Left lobe of liver (tissue), 2 donors: ENCODE measurements at regions not wholly inside any gene's neighbourhood (a gene's known extent, or its start where the extent isn't known, plus 50 kb on each side); places are given as distances from the start of the nearest gene placed in this dataset.
A peak's percentile ranks its signal among the peaks of the same experiment; 100 is the strongest.
"Not testable (repeated sequence)": the region's sequence is repeated elsewhere in the genome, so short reads cannot be mapped to it uniquely, and the experiment has no call there.

Source experiments
- ATAC-seq: fragments of 200-7000 bp; cut with Tn5 transposase; one replicate; pipeline ENCODE4 v1.9.1; 2020; ENCODE audit warnings: mild to moderate bottlenecking, moderate library complexity
- DNase-seq: peaks from one replicate; pipeline ENCODE4 v3.0.0-alpha.2; 2020; ENCODE audit warnings: low spot score
- donor health status: DM: no; HTN: no; CAD: no; lungs with moderate emphysema.
- donor health status: DM: no; HTN: yes; CAD: no.

DNA sequence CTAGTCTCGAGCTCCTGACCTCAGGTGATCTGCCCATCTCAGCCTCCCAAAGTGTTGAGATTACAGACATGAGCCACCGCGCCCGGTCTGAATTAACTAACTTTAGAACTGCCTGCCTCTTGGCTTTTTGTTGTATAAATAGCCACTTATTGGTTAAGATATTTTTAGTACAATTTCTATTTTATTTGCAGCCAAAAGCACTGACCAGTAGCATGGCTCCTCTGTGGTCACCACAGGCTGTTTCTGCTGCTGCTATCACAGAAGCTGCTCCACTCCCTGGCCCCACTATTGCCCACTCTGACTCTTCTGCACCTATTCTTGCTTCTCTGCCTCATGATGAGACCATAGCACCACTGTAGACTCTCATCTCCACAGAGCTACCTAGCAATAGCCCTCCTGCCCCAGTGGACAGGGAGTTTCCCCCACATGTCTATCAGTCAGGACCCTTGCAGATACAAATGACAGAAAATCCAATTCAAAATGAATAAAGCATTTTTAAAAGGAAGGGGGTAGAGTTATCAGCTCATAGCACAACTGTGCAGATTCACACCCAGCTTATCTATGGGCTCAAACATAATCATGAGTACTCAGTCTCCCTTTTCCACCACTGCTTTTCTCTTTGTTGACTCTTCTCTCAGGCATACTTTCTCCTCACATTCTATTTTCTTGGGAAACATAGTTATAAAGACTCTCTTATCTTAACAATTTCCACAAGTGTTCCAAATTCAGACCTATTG, 151.8 kb upstream of the EPB41L4A start:
- ATAC-seq, result no peak
- no peak for DNase-seq

DNA sequence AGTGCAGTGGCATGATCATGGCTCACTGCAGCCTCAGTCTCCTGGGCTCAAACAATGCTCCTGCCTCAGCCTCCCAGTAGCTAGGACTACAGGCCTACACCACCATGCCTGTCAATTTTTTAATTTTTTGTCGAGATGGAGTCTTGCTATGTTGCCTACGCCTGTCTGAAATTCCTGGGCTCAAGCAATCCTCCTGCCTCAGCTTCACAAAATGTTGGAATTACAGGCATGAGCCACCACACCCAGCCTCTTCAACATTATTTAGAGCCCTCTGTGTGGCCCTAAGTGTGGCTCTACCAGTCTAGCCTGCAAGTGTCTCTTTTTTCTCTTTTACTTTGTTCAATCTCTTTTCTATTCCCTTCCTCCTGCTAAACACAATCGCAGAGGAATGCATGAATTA, 154.4 kb upstream of the EPB41L4A start:
- DNase-seq (no peak), ATAC-seq (no peak)

DNA sequence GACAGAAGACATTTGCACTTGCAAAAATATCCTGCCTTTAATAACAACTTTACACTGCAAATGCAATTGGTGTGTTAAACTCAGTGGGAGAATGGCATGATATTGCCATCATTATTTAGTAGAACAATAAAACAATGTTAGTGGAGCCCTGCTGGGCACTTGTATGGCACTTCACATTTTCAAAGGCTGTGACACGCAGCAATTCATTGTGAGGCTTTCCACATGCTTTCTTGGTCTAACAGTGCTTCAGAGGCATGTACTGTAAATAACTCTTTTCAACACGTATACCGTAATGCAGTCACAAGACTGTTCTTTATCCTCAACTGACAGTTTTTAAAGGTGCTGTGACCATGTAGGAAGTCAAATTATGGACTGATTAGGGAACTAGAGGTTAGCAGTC, 155.5 kb upstream of the EPB41L4A start:
- no peak for DNase-seq
- no peak for ATAC-seq

DNA sequence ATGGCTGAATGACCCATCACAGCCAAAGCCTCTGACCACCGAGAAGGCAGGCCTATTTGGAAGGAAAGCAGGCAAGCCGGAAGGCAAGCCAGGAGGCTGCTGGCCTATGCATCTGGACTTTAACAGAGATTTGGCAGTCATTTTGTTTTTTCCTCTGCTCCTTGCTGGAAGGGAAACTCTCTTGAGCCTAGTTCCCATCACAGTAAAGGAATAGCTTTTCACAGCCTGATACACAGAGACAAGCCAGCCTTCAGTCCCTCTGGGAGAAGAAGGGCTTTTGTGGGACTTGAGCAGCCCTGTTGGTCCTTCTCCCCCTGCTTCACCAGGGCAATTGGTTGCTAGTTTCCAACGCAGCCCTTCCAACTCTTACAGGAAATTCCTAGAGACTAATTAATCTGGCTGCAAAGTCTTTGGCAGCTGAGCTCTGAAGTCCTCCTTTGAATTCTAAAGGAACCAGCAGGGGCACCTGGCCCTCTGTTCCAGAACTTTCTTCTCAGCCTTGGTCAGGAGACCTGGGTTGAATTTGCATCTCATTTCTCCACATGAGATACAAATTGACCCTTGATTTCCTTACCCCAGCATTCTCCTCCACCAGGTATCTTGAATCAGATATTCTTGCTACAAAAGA, 157.3 kb upstream of the EPB41L4A start:
- DNase-seq, result no peak
- ATAC-seq, result no peak

DNA sequence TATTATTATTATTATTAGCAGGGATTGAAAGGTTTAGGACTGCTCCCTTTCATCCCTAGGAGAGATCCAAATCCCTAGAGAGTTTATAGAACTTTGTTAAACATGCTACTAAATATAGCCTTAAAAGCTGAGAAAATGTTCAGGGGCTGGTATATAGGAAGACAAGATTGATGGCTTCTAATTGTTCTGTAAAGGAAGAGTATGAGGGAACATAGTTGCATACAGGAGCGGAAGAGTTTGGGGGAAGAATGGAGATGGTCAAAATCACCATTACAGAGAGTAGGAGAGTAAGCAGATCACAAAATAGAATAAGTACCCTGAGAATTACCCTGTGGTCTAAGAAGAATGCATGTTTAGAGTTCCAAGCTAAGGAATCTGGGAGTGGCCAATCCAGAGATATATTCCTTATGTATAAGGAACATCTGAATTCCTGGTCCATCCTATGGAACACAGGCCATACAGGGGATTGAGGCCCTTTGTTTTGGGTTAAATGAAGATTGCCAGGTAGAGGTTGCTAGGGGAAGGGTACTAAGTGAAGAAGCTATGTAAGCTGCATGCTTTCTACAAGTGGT, 158.0 kb upstream of the APC start:
- no peak for DNase-seq
- ATAC-seq, result no peak

DNA sequence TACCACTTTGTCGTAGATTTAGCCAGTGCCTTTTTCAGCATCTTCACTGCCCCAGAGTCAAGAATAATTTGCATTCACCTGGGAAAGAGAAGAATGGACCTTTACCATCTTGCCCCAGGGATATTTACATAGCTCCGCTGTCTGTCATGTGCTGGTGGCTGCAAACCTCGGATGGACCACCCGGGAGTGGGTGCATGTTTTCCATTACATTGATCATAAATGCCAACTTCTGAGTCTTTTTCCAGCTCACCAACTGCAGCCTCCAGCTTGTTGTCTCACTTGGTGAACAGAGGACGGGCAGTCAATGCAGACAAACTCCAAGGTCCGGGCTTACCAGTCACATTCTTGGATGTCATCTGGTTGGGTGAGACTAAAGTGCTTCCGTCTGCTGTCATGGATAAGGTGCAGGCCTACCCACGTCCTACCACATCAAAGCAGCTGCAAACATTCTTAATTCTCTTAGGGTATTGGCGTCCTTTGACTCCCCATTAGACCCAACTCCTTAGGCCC, 155.8 kb upstream of the APC start:
- no peak for DNase-seq

DNA sequence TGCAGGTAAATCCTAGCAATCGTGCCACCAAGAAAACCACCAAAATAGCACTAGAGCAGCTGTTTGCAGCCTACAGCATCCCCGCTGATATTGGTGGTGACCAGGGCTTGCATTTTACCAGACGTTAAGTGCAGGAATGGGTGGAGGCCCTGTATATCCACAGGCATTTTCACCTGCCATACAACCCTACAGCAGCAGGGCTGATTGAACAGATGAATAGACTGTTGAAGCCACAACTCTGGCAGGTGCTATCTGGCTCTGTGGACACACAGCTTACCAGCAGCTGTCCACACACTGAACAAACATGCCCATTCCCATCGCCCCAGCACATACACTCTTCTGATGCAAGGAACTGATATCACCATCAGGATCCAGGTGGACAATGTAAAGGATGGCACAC, 154.5 kb upstream of the APC start:
- ATAC-seq (no peak), DNase-seq (no peak)

More for the DNA sequence above, 155.8 kb upstream of the APC start:
- ATAC-seq, result no peak

DNA sequence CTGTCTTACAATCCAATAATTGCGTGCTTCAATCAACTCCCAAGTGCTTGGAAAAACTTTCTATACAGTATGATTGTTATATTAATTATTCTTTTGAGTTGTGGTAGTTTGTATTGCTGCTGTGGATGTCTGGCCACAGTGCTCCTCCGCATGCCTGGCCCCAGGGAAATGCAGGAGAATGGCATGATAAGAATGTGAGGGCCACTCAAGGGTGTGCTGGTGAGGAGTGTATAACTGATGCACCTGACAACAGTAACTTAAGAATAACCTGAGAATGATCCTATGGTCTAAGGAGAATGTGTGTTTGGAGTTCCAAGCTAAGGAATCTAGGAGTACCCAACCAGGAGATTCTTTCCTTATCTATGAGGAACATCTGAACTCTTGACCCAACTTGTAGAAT, 152.9 kb upstream of the APC start:
- no peak for DNase-seq
- no peak for ATAC-seq

DNA sequence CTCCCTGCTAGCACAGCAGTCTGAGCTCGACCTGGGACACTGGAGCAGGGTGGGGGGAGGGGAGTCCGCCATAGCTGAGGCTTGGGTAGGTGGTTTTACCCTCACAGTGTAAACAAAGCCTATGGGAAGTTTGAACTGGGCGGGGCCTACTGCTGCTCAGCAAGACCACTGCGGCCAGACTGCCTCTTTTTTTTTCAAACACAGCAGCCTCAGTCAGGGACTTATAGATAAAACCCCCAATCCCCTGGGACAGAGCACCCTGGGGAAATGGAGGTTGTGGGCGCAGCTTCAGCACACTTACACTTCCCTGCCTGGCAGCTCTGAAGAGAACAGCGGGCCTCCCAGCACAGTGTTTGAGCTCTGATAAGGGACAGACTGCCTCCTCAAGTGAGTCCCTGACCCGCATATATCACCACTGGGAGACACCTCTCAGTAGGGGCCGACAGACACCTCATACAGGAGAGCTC, 151.1 kb upstream of the APC start:
- no peak for ATAC-seq
- no peak for DNase-seq

DNA sequence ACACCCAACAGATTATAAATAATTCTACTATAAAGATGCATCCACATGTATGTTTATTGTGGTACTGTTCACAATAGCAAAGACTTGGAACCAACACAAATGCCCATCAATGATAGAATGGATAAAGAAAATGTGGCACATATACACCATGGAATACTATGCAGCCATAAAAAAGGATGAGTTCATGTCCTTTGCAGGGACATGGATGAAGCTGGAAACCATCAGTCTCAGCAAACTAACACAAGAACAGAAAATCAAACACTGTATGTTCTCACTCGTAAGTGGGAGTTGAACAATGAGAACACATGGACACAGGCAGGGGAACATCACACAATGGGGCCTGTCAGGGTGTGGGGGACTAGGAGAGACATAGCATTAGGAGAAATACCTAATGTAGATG, 146.8 kb upstream of the APC start:
- not testable (repeated sequence) for DNase-seq, ATAC-seq

DNA sequence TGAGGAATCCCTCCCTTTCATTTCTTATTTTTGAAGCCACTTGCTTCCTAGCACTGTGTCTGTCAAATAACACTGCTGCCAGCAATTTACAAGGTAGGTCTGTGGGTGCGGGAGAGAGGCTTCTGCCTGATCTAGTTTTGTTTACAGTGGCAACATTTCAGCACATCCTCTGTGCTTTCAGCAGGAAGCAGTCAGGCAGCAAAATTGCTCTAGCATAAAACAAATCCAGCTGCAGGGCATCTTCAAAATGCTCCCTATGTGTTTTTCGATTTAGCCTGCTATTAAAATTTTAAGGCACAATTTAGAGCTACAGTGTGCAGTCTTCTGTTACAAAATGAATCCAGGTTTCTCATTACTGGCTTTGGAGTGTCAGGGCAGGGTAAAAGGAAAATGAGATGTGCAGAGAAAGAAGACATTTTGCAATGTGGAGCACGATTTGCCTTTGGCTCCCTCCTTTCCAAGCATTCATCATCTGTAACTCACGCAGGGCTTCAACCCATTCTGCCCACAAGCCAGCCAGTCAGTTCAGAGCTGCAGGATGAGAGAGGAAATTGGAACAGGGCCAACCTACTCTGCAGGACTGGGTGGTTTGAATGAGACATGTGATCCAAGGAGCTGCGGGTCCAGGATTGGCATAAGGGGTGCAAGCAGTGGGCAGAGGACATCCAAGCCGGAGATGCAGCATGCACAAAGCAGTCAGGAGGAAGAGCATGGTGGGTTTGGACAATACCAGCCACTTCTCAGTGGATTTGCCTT, 143.4 kb upstream of the APC start:
- no peak for DNase-seq
- peak; percentile 81 for ATAC-seq

DNA sequence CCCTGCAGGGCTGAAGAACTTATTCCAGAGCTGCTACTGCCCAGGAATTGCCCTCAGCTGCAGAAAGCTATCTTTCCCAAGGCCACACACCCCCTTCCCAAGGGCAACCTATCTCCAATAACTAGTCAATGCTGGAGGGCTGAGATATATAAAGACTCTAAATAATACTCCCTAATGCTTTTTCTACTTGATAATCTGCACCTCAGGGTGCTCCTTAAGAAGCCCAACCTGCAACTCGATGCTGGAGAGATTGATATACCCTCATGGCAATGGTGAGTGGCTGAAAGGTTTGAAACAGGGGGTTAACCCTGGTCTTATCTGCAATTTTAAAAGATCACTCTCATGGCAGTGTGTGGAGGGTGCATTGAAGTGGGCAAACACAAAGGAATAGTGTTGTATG, 142.7 kb upstream of the APC start:
- DNase-seq (no peak), ATAC-seq (no peak)

DNA sequence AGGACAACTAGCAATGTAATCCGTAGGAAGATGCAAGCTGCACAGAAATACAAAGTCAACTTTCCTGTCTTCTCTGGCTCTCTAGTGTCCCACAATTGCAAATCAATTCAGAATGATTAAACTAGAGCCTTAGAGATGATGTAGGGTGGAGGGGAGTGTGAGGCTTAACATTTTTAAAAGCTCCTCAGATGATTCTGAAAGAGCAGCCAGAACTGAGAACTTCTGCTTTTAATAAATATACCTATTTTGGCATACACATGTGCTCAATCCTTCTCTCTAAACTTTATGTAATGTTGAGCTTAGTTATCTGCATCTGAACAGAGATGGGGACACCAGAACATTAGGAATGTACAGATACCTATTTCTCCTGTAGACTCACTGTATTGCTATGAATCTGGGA, 139.9 kb upstream of the APC start:
- DNase-seq (no peak), ATAC-seq (no peak)

DNA sequence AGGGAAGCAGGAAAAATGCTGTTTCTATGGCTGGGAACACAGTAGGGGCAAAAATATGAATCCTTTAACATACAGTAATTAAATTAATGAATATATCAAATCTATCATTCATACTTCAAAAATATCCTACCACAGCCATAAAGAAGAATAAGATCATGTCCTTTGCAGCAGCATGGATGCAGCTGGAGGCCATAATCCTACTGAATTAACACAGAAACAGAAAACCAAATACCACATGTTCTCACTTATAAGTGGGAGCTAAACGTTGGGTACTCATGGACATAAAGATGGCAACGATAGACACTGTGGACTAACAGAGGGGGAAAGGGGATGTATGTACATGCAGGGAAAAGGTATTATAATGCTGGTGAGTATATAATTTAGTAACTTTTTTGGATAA, 137.2 kb upstream of the APC start:
- not testable (repeated sequence) for DNase-seq, ATAC-seq

DNA sequence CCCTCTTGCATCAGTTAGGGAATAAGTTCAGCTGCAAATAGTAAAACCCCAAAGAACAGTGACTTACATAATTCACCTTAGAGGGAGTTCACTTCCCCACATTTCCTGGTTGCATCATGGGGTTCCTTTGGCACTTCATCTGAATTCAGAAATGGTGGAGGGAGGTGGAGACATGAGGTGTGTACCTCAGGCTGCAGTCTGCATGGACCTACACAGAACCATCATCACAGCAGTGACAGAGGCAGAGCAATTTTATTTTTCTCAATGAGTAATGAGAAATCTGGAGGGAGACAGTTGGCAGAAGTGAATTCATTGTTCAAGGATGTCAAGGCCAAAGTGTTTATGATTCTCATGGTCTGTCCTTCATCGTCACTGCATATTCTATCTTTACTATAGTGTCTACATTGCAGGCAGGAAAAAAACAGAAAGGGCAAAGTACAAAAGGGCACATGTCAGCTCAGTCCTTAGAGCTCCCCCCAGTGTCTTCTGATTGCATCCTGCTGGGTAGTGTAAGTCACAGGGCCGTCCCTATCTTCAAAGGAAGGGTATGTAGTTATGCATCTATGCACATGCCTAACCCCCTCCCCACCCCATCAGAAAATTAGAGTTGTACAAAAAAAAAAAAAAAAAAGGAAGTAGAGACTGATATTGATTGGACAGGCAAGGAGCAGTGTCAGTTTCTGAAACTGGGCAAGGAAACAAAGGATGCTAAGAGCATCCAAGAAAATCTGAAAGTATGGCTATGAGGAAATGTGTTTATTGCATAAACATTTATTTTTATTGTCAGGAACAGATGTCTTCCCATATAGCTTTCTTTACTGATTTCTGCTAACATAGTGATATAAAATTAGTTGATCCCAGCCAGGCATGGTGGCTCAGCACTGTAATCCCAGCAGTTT, 132.7 kb upstream of the APC start:
- peak; percentile 85 for ATAC-seq
- DNase-seq, result no peak

DNA sequence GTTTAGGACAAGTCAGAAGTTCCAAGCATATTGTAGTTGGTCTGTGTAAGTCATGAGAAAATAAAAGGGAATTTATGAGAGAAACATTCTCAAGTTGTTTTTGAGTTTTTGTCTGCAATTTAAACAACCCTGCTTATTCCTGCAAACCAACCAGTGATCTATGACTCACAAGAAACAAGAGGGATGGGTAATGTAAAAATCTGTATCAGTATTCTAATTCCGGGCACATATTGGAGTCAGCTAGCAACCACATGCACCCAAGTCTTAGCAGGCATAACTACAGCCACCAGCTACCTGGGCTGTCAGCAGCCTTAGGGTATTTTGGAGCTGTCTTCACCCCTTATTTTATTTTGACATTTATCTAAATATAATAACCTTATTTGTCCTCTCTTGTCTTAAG, 128.7 kb upstream of the APC start:
- DNase-seq (no peak), ATAC-seq (no peak)

DNA sequence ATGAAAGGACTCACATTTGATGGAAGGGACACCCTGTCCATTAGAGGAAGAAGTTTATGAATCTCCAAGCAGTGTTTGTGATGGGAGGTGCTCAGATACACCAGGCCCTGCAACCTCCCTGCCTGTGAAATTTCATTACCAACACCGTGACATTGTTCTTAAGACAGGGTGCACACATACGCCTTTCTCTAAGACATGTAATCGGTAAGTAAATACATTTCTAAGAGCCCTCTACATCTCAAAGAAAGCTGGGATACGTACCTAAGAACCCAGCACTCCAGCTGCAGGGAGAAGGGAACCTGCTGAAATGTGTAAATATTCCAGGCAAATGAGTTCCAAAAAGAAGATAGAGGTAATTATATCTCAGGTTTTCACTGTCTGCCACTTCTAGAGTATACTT, 125.0 kb upstream of the APC start:
- ATAC-seq (no peak), DNase-seq (no peak)

DNA sequence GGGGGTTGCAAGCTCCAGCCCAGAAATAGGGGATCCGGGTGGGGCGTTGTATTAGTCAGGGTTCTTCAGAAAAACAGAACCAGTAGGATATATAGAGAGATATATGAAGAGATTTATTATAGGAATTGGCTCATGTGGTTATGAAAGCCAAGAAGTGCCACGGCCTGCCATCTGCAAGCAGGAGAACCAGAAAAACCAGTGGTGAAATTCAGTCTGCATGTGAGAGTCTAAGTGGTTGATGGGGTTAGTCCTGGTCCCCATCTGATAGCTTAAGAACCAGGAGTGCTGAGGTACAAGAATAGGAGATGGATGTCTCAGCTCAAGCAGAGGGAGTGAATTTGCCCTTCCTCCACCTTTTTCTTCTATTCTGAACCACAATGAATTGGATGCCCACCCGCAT, 123.4 kb upstream of the APC start:
- no peak for ATAC-seq

DNA sequence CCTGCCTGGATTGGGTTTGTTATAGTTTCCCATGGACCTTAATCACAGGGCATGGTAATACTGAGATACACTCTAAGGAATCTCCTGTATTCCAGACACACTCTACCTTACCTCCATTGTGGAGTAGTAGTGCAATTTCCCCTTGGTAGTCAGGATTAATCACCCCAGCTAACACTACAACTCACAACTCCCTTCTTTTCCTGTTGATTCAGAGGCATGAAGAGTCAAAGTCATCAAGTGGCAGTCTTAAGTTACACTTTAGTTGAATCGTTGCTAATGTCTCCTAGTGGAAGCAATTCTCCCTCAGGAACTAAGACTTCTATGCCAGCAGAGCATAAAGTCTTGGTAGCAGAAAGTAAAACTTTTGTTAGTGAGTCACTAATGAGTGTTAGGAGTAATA, 122.7 kb upstream of the APC start:
- no peak for ATAC-seq
- no peak for DNase-seq

More for the DNA sequence above, 123.4 kb upstream of the APC start:
- no peak for DNase-seq

DNA sequence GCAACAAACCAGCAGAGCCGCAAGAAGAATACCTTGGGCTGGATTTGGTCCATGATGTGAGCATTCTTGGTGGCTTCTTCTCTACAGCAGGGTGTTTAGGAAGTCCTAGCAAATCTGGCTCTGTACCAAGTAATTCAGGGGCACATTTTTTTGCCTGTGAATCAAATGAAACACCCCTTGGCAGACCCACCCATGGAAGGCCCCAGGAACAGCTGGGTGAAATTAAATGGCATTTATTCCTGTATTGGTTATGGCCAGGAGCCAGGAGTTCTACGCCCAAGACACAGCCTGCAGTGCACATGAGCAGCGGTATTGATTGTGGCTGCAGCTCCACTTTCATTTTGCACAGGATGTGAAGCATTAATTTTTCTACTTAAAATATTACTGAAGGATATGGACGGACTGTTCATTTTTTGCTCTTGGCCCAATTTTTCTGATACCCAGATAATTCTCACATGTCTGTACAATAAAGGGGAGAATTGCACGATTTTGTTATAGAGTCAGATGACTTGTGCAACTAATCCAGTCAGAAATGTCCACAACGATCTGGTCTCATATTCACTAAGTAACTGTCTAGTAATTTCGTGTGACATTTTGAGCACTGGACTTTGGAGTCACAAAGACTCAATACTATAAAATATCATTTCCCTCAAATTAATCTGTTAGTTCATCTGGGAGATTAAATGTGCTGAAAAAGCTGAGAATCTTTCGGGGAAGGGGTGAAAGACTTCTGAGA, 120.7 kb upstream of the APC start:
- DNase-seq (peak; percentile 62), ATAC-seq (peak; percentile 92)
